Osteocyte (in vitro differentiated cells): ENCODE measurements at regions not wholly inside any gene's neighbourhood (a gene's known extent, or its start where the extent isn't known, plus 50 kb on each side); places are given as distances from the start of the nearest gene placed in this dataset.

Experiments used
- DNase-seq: peaks from one replicate; pipeline ENCODE4 v3.0.0; 2021; ENCODE audit warnings: mixed read lengths; ENCODE audit not compliant: unreplicated experiment; ENCODE audit errors: extremely low spot score
- H3K27ac Mint-ChIP-seq: one replicate; pipeline ENCODE4 v1.8.0; 2021; ENCODE audit warnings: mild to moderate bottlenecking, mixed read lengths; ENCODE audit not compliant: unreplicated experiment
- H3K27me3 Mint-ChIP-seq: one replicate; pipeline ENCODE4 v1.8.0; 2021; ENCODE audit warnings: mixed read lengths; ENCODE audit not compliant: unreplicated experiment
- H3K36me3 Mint-ChIP-seq: one replicate; pipeline ENCODE4 v1.8.0; 2021; ENCODE audit warnings: mixed read lengths; ENCODE audit not compliant: unreplicated experiment
- H3K4me1 Mint-ChIP-seq: one replicate; pipeline ENCODE4 v1.8.0; 2021; ENCODE audit warnings: mixed read lengths; ENCODE audit not compliant: unreplicated experiment
- H3K4me3 Mint-ChIP-seq: one replicate; pipeline ENCODE4 v1.8.0; 2021; ENCODE audit warnings: mild to moderate bottlenecking, moderate library complexity, mixed read lengths; ENCODE audit not compliant: unreplicated experiment
- H3K9me3 Mint-ChIP-seq: one replicate; pipeline ENCODE4 v1.8.0; 2021; ENCODE audit warnings: mixed read lengths; ENCODE audit not compliant: unreplicated experiment
- TF ChIP-seq, protein P1 (sequence below): fragments of 200-600 bp; sonication (generic); IDR thresholded peaks from 2 replicates; pipeline ENCODE4 v1.5.0; 2021; ENCODE audit warnings: antibody characterized with exemption, mild to moderate bottlenecking, moderate library complexity

DNA sequence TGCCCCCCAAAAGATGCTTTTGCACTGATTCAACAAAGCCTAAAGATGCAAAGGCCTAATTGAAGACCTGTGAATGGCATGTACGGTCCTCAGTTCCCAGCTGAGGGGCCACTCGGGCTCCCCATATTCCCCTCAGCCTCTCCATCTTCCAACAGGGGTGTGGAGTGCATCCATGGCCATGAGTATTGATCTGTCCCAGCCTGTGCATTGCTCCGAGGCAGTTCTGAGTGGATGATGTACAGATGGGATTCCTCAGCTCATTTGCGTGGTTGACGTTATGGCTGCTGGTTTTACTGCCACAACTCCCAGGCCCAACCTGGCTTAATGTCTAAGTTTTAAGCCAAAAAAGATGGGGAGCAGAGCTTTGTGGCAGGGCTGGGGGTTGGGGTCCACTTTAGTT is 162.7 kb upstream of the ZNF267 start:
- Mint-ChIP-seq H3K27me3 (no peaks in the 10 kb centered on the region), H3K9me3 (no peaks in the 10 kb centered on the region), H3K4me1 (peaks cover 16% of the 10 kb centered on the region), H3K36me3 (peaks cover 16% of the 10 kb centered on the region), H3K27ac (no peak overlapping the region), H3K4me3 (no peak overlapping the region)
- DNase-seq = no peak
- TF ChIP-seq, protein P1, sequence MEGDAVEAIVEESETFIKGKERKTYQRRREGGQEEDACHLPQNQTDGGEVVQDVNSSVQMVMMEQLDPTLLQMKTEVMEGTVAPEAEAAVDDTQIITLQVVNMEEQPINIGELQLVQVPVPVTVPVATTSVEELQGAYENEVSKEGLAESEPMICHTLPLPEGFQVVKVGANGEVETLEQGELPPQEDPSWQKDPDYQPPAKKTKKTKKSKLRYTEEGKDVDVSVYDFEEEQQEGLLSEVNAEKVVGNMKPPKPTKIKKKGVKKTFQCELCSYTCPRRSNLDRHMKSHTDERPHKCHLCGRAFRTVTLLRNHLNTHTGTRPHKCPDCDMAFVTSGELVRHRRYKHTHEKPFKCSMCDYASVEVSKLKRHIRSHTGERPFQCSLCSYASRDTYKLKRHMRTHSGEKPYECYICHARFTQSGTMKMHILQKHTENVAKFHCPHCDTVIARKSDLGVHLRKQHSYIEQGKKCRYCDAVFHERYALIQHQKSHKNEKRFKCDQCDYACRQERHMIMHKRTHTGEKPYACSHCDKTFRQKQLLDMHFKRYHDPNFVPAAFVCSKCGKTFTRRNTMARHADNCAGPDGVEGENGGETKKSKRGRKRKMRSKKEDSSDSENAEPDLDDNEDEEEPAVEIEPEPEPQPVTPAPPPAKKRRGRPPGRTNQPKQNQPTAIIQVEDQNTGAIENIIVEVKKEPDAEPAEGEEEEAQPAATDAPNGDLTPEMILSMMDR = no peak

DNA sequence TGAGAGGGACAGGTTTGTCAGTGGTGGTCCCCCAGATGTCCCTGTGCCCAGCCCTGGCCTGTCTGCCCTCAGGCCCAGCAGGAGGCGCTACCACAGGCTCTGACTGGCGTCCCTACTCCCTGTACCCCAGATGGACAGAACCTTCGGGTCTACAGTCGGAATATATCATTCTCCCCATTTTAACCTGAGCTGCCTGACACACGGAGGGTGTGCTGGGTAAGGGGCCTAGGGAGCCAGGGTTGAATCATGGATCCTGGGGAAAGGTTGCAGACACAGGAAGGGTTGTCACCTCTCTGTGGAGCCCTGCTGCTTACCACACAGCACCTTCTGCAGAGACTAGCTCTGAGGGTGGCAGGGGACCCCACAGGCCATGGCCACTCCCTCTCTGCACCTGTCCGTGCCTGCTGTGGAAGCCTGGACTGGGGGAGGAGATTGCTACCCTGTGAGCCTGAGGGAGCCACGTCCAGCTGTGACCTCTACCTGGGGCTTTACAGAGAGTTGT is 162.2 kb upstream of the ZNF267 start:
- no peak for DNase-seq
- Mint-ChIP-seq H3K9me3 (no peaks in the 10 kb centered on the region), H3K4me3 (no peak overlapping the region), H3K4me1 (peaks cover 16% of the 10 kb centered on the region), H3K27ac (no peak overlapping the region), H3K36me3 (peaks cover 13% of the 10 kb centered on the region), H3K27me3 (no peaks in the 10 kb centered on the region)
- TF ChIP-seq, protein P1 = no peak

DNA sequence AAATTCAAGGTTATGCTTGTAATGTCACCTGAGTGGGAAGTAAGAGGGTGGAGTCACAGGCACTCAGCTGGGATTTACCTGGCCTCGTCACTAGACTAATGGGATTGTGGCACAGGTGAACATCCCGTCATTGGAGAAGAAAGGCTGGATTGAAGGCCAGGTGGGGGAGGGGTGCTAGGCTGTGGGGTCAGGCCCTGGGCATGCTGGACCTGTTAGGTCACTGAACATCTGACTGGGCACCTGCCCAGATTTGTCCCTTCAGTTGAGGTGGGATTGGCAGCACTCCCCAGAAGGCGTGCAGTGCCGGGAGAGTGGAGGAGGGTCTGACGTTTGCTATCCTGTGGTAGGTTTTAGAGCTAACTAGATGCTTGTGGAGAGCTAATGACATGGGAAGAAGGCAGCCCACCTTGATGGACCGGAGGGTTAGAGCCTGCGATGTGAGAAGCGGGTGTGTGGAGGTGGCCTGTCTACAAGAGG is 161.5 kb upstream of the ZNF267 start:
- no peak overlapping the region for H3K27ac Mint-ChIP-seq
- TF ChIP-seq, protein P1 = no peak
- no peak for DNase-seq

DNA sequence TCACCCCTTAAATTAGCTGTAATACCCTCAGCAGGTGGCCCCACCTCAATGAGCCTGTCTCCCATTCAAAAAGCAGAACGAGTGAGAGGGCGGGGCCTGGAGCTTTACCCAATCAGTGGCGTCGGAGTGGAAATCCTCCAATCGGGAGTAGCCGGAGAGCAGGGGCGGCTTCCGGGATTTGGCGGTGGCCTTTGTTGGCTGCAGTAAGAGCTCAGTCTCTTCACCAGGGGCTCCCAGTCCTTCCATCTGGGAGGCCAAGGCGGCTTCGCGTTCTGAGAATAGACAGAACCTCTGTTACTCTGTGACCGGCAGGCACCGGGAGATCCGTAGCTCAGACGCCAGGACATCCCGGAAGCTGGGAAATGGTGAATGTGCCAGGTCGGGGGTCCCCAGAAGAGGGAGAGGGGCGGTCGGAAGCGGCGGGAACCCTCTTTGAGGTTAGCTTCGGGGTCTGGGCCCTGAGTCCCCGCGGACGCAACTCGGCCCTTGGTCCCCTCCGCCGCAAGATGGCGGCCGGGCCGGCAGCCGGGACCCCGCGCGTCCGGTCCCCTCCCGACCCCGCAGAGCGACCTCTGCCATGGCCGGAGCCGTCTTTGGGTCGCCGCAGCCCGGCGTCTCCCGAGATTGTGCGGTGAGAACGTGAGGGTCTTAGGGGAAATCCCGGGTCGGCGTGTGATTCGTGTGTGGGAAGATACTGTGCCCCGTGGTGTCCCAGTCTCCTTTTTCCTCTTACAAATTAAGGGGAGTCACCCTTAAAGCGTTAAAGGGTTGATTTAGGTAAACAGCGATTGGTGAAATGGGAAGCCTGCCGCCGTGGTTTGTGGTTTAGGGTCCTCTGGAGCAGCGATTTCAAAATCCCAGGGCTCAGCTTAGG is 160.3 kb upstream of the ZNF267 start:
- TF ChIP-seq, protein P1 = no peak
- Mint-ChIP-seq H3K36me3 (peaks cover 13% of the 10 kb centered on the region), H3K27me3 (no peaks in the 10 kb centered on the region), H3K27ac (peak overlapping the region; percentile 100), H3K9me3 (peaks cover 3% of the 10 kb centered on the region), H3K4me1 (peaks cover 16% of the 10 kb centered on the region), H3K4me3 (peak overlapping the region; percentile 100)
- peak; percentile 95 for DNase-seq

More for the DNA sequence above, 161.5 kb upstream of the ZNF267 start:
- H3K36me3 Mint-ChIP-seq = peaks cover 16% of the 10 kb centered on the region
- H3K4me3 Mint-ChIP-seq = no peak overlapping the region
- H3K27me3 Mint-ChIP-seq = no peaks in the 10 kb centered on the region
- H3K9me3 Mint-ChIP-seq = no peaks in the 10 kb centered on the region
- H3K4me1 Mint-ChIP-seq = peaks cover 16% of the 10 kb centered on the region
